ENCODE measurements at regions not wholly inside any gene's neighbourhood (a gene's known extent, or its start where the extent isn't known, plus 50 kb on each side); places are given as distances from the start of the nearest gene placed in this dataset.

DNA sequence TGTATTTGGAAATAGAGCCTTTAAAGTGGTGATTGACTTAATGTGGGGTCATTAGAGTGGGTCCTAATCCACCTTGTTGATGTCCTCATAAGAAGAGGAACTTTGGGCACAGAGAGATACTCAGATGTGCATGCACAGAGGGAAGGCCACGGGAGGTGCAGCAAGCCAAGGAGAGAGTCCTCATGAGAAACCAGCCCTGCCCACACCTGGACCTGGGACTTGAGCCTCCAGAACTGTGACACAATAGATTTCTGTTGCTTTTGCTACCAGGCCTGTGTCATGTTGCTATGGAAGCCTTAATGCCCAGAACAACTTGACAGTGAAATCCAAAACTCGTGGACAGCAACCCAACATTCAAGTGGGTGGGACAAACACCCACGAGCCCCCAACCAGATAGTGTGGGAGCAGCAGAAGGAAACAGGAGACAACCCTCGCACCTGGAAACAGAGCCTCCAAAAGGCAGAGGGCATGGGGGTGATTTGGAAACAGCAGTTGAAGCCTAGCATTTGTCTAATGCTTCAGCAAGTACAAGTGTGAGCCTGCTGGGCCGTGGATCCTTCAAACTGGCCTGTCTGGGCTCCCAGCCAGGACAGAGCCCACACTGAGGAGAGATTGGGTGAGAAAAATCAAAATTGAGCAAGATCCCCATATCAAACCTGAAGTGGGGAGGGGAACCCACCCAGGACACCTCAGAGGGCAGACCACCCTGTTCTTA, 201.0 kb upstream of the CST7 start:
- TF ChIP-seq EP300 (IDR thresholded peaks at IDR 0.05) (no peak), POLR2A (IDR thresholded peaks at IDR 0.05) (no peak)
- TF ChIP-seq, protein P1, sequence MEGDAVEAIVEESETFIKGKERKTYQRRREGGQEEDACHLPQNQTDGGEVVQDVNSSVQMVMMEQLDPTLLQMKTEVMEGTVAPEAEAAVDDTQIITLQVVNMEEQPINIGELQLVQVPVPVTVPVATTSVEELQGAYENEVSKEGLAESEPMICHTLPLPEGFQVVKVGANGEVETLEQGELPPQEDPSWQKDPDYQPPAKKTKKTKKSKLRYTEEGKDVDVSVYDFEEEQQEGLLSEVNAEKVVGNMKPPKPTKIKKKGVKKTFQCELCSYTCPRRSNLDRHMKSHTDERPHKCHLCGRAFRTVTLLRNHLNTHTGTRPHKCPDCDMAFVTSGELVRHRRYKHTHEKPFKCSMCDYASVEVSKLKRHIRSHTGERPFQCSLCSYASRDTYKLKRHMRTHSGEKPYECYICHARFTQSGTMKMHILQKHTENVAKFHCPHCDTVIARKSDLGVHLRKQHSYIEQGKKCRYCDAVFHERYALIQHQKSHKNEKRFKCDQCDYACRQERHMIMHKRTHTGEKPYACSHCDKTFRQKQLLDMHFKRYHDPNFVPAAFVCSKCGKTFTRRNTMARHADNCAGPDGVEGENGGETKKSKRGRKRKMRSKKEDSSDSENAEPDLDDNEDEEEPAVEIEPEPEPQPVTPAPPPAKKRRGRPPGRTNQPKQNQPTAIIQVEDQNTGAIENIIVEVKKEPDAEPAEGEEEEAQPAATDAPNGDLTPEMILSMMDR (IDR thresholded peaks at IDR 0.05), result no peak

Measured in ovary (tissue), 3 donors.